SHP77 (cell line): ENCODE measurements at regions not wholly inside any gene's neighbourhood (a gene's known extent, or its start where the extent isn't known, plus 50 kb on each side); places are given as distances from the start of the nearest gene placed in this dataset.
"Not testable (repeated sequence)": the region's sequence is repeated elsewhere in the genome, so short reads cannot be mapped to it uniquely, and the experiment has no call there.

ENCODE experiments used
- DNase-seq, 2 experiments: peaks; one replicate each; lab custom pipeline; 2025; lab: John Stamatoyannopoulos, UW

GRCh38 chr16:26394409-26394808 lies 672.3 kb upstream of the C16orf82 start:
- DNase-seq, result no peak

DNA sequence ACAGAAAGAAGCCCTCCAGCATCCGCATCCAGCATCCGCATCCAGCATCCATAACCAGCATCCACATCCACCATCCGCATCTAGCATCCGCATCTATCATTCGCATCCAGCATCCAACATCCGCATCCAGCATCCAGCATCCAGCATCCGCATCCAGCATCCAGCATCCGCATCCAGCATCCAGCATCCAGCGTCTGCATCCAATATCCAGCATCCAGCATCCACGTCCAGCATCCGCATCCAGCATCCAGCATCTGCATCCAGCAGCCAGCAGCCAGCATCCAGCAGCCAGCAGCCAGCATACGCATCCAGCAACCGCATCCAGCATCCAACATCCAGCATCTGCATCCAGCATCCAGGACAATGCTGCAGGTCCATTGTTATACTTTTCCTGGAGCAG lies 671.0 kb upstream of the C16orf82 start:
- DNase-seq, result no peak

- no peak for DNase-seq
These were observed 670.1 kb upstream of the C16orf82 start for GRCh38 chr16:26396511-26397235.

DNA sequence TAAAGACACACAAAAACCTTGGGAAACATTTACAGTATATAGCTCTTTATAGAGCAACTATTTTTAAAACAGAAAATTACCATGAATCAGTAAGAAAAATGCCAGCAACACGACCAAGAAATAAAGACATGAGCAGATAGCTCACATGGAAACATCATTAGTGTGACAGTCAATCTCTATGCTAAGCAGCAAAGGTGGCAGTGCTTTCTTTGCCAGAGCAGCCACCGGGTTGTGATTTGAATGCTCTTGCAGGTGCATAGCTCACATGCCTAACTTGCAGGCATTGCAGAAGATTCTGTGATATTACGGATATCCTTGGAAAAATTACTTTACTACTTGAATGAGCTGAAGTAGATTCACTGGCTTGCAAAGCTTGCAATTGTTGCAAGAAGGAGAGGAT lies 652.9 kb upstream of the C16orf82 start:
- no peak for DNase-seq

GRCh38 chr16:26419458-26419857 lies 647.3 kb upstream of the C16orf82 start:
- peak; percentile 13 to 63 for DNase-seq

DNA sequence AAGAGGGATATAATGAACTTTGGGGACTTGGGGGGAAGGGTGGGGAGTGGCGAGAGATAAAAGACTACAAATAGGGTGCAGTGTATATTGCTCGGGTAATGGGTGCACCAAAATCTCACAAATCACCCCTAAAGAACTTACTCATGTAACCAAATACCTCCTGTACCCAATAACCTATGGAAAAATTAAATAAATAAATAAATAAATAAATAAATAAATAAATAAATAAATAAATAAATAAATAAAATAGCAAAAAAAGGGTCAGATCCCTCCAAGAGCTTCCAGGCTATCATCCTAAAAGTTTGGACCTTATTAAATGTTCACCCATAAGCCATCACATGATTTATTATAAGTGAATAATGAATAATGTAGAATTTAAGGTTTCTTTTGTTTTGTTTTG lies 636.1 kb upstream of the C16orf82 start:
- no peak for DNase-seq

- no peak for DNase-seq
These were observed 632.9 kb upstream of the C16orf82 start for GRCh38 chr16:26433807-26434206.

DNA sequence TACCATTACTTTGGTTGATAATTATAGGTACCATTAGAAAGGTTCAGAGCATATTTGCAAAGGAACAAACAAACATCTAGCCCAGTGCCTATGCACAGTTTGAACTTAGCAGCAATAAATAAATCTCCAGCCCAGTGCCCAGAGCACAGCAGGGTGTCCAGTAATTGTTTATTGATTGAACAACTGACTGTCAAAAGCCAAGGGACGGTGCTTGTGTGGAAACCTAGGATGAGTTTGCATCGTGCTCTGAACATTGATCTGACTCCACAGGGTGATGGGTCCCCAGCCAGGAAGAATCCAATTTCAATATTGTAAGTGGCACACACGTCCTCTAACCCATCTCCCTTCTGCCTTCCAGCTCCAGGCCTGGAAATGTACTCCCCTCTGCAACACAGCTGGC lies 625.5 kb upstream of the C16orf82 start:
- no peak for DNase-seq

DNA sequence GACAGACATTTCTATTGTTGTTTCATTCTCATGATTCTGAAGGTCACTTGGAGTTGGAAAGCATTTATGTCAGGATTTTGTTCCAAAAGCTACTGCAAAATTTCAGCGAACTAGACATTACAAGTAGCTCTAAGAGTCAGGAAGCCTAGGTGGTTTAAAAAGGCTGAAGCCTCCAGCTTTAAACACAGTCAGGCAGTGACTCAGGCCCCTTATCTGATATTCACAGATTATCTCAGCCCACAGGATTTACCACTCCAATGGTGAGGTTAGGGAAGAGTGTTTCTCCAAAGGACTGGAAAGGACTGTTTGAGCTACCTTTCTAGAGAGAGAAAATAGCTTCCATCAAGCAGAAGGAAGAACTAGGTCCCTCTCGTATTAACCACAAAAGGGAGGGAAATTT lies 624.4 kb upstream of the C16orf82 start:
- DNase-seq, result no peak

- DNase-seq, result no peak
These were observed 619.2 kb upstream of the C16orf82 start for GRCh38 chr16:26447570-26447969.

DNA sequence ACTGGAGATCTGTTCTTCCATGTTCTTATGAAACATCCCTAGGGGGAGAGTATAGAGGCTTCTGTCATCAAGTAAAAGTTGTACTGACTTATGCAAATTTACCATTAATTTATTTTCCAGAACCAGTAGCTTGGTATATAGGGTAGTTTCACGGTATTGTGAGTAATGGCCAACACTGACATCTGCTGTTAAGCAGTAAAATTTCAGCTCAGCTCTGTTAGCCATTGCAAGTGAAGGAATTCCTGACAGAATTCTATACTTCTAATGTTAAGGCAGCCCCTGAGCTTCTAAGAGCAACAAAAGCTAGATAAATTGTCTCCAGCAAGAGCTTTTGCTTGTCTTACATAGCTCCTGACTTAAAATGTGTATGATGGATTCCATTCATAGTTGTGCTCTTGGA lies 613.5 kb upstream of the C16orf82 start:
- peak in 1 of 2 experiments; percentile 7 for DNase-seq

DNA sequence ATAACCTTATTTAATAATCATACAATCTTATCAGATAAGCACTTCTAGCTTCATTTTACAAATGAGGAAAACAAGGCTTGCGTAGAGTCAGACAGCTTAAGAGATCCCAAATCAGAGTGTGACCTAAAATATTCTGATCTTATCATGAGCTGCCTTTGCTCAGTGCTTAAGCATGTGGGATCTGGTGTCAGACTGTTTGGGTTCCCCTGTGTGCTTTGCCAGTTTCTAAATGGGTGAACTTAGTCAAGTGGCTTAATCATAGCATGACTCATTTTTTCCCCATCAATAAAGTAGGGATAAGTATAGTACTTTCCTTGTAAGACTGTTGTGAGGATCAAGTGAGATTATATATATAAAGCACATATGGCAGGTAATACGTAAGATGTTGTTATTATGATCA lies 612.6 kb upstream of the C16orf82 start:
- DNase-seq, result no peak

DNA sequence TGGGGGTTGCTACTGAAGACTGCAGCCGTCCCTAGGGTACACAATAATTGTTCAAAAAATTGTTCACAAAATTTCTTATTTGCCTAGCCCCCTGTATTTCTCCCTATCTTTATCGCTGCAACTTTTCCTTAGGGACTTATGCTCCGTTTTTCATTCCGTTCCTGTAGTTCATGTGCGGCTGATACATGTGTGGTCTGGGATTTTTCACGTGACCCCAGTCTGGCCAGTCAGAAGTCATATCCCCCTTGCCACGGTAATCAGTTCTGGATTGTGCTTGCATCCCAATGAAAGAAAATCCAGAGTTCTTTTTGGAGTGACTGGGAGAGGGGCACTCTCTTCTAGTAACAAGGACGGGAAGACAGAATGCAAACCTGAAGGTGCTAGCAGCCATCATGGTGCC lies 610.7 kb upstream of the C16orf82 start:
- DNase-seq, result no peak

DNA sequence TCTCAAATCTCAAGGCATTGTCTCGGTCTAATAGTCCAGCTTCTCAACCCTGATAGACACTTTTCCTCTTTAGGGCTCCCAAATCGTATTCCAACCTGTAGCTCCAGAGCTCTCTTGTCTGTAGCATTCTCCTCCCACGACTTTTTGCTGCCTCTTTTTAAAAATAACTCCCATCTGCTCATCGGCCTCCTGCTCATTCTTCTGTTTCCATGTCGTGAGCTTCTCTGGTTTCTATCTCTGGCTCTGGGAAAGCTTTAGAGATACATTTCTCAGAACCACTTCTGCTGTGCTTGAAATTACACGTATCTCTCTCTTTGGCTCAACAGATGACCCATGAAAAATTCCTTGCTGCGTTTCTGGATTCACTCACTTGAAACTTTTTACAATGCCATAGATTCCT lies 609.6 kb upstream of the C16orf82 start:
- DNase-seq, result no peak

DNA sequence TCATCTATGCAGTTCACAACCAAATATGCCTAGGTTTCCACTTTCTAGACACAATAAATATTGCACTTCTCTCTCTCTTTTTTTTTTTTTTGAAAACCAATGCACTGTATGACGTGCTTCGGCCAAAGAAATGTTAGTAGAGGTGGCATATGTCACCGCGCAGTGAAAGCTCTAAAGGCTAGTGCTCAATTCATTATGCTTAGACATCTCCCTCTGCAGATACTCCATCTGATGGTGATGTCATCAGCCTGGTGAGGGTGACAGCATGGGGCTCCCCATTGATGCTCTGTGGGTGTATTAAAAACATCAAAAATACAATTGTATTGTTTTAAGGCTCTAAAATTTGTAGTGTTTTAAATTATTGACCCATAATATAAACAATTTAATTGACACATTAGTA lies 608.8 kb upstream of the C16orf82 start:
- no peak for DNase-seq

DNA sequence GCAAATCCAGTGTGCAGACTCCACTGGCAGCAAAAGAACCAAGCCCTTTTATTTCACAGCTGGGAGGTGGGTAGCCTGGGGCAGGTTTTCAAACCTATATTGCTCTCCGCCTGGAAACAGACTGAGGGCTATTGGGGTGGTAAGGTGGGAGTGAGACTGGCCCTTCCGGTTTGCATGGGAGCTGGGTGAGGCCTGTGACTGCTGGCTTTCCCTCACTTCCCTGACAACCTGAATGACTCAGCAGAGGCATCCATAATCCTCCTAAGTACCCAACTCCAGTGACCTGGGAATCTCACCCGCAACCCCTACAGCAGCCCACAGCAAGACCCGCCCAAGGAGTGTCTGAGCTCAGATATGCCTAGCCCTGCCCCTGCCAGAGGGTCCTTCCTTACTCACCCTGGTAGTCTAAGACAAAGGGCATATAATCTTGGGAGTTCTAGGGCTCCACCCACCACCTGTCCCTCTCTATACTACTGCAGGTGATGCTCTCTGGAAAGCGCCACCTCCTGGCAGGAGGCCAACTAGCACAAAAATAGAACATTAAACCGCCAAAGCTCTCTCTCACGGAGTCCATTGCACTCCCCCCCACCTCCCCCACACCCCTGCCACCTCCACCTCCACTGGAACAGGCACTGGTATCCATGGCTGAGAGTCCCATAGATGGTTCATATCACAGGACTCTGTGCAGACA lies 602.0 kb upstream of the C16orf82 start:
- peak in 1 of 2 experiments; percentile 10 for DNase-seq

DNA sequence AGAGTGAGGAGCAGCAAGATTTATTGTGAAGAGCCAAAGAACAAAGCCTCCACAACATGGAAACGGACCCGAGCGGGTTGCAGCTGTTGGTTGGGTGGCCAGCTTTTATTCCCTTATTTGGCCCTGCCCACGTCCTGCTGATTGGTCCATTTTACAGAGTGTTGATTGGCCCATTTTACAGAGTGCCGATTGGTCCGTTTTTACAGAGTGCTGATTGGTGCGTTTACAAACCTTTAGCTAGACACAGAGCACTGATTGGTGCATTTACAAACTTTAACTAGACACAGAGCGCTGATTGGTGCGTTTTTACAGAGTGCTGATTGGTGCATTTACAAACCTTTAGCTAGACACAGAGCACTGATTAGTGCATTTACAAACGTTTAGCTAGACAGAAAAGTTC lies 592.3 kb upstream of the C16orf82 start:
- not testable (repeated sequence) for DNase-seq

DNA sequence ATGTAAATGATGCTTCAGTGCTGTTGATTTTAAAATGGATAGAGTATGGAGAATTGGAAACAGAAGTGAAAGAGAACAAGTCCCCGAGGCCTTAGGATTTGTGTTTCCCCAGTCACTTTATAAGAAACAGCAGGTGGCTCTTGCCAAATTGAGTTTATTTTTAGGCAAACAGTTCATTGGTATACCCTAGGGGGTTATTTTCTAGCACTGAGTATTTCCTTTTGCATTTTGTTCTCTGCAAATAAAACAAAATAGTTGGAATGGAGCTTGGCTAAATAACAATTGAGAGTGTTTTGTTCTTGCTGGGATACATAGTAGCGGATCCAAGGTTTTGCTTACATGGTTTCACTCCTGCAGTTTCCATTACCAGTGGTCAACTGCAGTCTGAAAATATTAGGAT lies 591.1 kb upstream of the C16orf82 start:
- DNase-seq, result no peak

DNA sequence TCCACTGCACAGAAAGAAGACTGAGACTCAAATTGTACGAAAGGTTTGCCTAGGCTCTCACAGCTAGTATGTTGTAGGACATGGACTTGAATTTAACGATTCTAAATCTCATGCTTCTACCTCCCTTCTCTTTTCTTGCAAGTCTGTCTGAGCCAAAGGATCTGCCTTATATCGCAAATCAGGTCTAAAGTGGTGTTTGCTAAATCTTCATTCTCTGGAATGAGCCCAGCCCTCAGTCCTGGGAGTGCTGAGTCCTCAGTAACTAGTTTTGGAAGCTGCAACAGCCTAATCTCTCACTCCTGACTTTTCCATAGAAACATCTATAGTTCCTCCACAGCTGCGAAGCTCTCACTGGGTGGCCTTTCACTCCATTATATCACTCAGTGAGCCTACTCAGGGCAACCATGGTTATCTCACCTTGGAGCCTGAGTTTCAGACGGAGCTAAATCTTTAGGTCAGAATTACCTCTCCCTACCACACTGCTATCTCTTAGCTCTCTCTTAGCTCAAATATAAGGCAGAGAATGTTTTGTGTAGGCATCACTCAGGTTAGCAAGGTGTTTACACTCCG lies 575.5 kb upstream of the C16orf82 start:
- no peak for DNase-seq

GRCh38 chr16:26491962-26492361 lies 574.8 kb upstream of the C16orf82 start:
- DNase-seq, result no peak

DNA sequence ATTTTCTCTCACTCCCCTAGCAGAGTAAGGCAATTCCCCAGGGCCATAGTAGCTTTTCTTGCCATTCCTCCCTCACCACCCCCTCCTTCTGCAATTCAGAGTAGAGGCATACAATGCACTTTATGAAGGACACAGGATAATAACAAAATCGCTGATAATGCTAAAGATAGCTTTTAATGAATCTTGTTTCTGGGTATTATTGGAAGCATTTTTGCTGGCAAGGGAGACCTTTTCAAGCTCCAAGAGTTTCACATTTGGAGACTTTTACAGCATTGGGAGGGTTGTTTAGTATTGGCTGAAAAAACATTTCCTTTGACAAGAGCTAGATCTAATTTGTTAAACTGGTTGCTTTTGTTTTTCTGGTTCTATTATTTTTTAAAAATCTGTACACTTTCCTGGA lies 573.0 kb upstream of the C16orf82 start:
- no peak for DNase-seq

DNA sequence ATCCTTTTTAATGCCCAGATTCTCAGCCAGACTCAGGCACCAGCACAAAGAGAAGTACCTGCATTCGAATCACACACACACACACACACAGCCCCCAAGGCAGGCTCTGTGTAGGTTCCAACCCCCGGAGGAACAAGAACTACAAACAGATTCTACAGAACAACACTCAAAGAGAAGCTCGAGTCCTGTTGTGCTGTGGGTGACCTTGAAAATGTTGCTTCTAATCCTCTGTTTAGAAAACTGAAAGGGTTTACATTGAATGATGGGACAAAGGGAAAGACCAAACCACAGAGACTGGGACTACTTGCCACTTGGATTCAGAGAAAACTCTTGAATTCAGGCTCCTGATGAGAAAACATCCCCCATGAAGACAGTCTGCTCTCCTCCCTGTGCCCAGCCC lies 568.8 kb upstream of the C16orf82 start:
- DNase-seq, result no peak

GRCh38 chr16:26500326-26500725 lies 566.4 kb upstream of the C16orf82 start:
- no peak for DNase-seq

DNA sequence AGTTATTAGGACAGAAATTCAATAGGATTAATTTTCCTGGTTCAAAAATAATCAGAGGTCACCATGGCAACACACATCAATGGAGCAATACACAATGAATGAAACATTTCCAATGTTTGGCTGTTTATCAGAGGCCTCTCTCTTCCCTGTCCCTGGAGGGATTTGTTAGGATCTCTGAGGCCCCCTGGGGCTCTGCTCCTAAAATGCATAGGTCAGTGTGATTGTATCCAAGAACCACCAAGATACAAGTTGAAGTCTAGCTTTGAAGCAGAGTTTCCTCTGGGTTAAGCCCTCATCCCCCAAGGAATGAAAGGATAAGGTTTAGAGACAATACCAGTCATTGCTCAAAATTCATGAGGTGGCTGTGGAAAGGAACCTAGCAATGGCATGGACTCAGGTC lies 561.2 kb upstream of the C16orf82 start:
- no peak for DNase-seq
